GM12878 (cell line): ENCODE measurements at regions not wholly inside any gene's neighbourhood (a gene's known extent, or its start where the extent isn't known, plus 50 kb on each side); places are given as distances from the start of the nearest gene placed in this dataset.

Source experiments
- ATAC-seq: fragments of 200-7000 bp; cut with Tn5 transposase; 3 replicates; pipeline ENCODE4 v1.9.1; 2020; ENCODE audit warnings: mild to moderate bottlenecking, moderate library complexity
- BruUV-seq: library from RNA; stranded (reverse); fragments of 400-500 nt; replicated peaks from 2 replicates; lab custom pipeline; 2021; lab: Mats Ljungman, UMichigan
- CTCF ChIA-PET: fragments of 300-600 bp; sonication (Branson Sonifier 250); formaldehyde crosslinking; extraction: SDS; loops from one replicate; lab custom pipeline; 2021; ENCODE audit warnings: inconsistent platforms; lab: Yijun Ruan, JAX
- POLR2A ChIA-PET: fragments of 350-600 bp; formaldehyde crosslinking; extraction: SDS; loops from one replicate; lab custom pipeline; 2021; ENCODE audit warnings: inconsistent platforms; lab: Charles Lee
- RAD21 ChIA-PET: fragments of 300-600 bp; sonication (Branson Sonifier 250); formaldehyde crosslinking; loops from one replicate; lab custom pipeline; 2023; ENCODE audit warnings: antibody characterized with exemption; ENCODE audit not compliant: unreplicated experiment; lab: Charles Lee
- SMC1A ChIA-PET: fragments of 300-600 bp; sonication (Branson Sonifier 250); formaldehyde crosslinking; loops from one replicate; lab custom pipeline; 2023; ENCODE audit not compliant: unreplicated experiment, uncharacterized antibody; lab: Charles Lee
- DNase-seq: peaks from one replicate; pipeline ENCODE4 v3.0.0-alpha.2; 2011; ENCODE audit warnings: low read depth, low spot score
- FAIRE-seq: peaks from 3 replicates; lab custom pipeline; 2011; peaks lifted over from hg19 to GRCh38; lab: Jason Lieb, UNC
- H2AFZ ChIP-seq: 2 replicates; pipeline ENCODE4 v1.6.0; 2011; ENCODE audit warnings: low read depth, low read length, control low read depth; ENCODE audit not compliant: control insufficient read depth
- H3K27ac ChIP-seq: 2 replicates; pipeline ENCODE4 v1.5.1; 2011; ENCODE audit warnings: control low read depth; ENCODE audit not compliant: control insufficient read depth, insufficient read depth
- H3K27me3 ChIP-seq, 2 experiments: replicated peaks in 1 of 2; 2 replicates each; pipeline versions ENCODE4 v1.6.0 to v1.6.1; 2011; ENCODE audit warnings: low read length in 1 of 2; ENCODE audit not compliant: control insufficient read depth in 2 of 2, insufficient read depth in 2 of 2
- H3K36me3 ChIP-seq, 2 experiments: 2 replicates each; pipeline ENCODE4 v1.5.1; 2011; ENCODE audit warnings: low read length in 1 of 2; ENCODE audit not compliant: control insufficient read depth in 2 of 2, insufficient read depth in 2 of 2
- H3K4me1 ChIP-seq: 2 replicates; pipeline ENCODE4 v1.6.1; 2011; ENCODE audit warnings: mild to moderate bottlenecking, low read length, moderate library complexity, mixed read lengths; ENCODE audit not compliant: control insufficient read depth, insufficient read depth
- H3K4me2 ChIP-seq: 2 replicates; pipeline ENCODE4 v1.6.0; 2011; ENCODE audit warnings: control low read depth; ENCODE audit not compliant: control insufficient read depth, insufficient read depth
- H3K4me3 ChIP-seq: fragments of 200-600 bp; sonication (generic); 2 replicates; pipeline ENCODE4 v1.5.1; 2016
- H3K79me2 ChIP-seq: 2 replicates; pipeline ENCODE4 v1.6.0; 2011; ENCODE audit warnings: low read length; ENCODE audit not compliant: control insufficient read depth, insufficient read depth
- H3K9ac ChIP-seq: 2 replicates; pipeline ENCODE4 v1.8.0; 2011; ENCODE audit warnings: low read length, control low read depth, mixed read lengths; ENCODE audit not compliant: control insufficient read depth, insufficient read depth
- H3K9me3 ChIP-seq: replicated peaks from 3 replicates; pipeline ENCODE4 v1.5.1; 2011; ENCODE audit warnings: mild to moderate bottlenecking, low read length; ENCODE audit not compliant: control insufficient read depth, insufficient read depth
- H4K20me1 ChIP-seq: 2 replicates; pipeline ENCODE4 v1.6.0; 2011; ENCODE audit not compliant: control insufficient read depth, insufficient read depth
- BRCA1 ChIP-seq: IDR thresholded peaks from 2 replicates; pipeline ENCODE4 v1.6.1; 2011; ENCODE audit warnings: low read depth, low read length, improper control_type of control experiment
- FOXK2 ChIP-seq: fragments of 450-650 bp; IDR thresholded peaks from 2 replicates; pipeline ENCODE4 v1.6.1; 2017; ENCODE audit warnings: mild to moderate bottlenecking, moderate library complexity
- HDAC2 ChIP-seq: fragments of 200-600 bp; sonication (generic); IDR thresholded peaks from 2 replicates; pipeline ENCODE4 v1.6.1; 2017
- NFXL1 ChIP-seq: fragments of 450-650 bp; IDR thresholded peaks from 2 replicates; pipeline ENCODE4 v1.6.1; 2017; ENCODE audit warnings: antibody characterized with exemption, mild to moderate bottlenecking, borderline replicate concordance
- NFYB ChIP-seq: IDR thresholded peaks from 2 replicates; pipeline ENCODE4 v1.6.1; 2011; ENCODE audit warnings: low read depth, mild to moderate bottlenecking, low read length, improper control_type of control experiment, moderate library complexity; ENCODE audit not compliant: insufficient read depth
- RAD21 ChIP-seq: IDR thresholded peaks from 2 replicates; pipeline ENCODE4 v1.6.1; 2011; ENCODE audit warnings: mild to moderate bottlenecking, low read depth, low read length, moderate library complexity; ENCODE audit not compliant: insufficient read depth
- SIN3A ChIP-seq: IDR thresholded peaks from 2 replicates; pipeline ENCODE4 v1.6.1; 2012; ENCODE audit warnings: low read depth, low read length, improper control_type of control experiment
- SREBF1 ChIP-seq: IDR thresholded peaks from 2 replicates; pipeline ENCODE4 v1.6.1; 2012; ENCODE audit warnings: mild to moderate bottlenecking, low read length
- SUPT20H ChIP-seq: IDR thresholded peaks from 2 replicates; pipeline ENCODE4 v1.6.1; 2011; ENCODE audit warnings: low read depth, mild to moderate bottlenecking, low read length, moderate library complexity, borderline replicate concordance; ENCODE audit not compliant: control insufficient read depth
- ZNF217 ChIP-seq: fragments of 450-650 bp; IDR thresholded peaks from 2 replicates; pipeline ENCODE4 v1.6.1; 2017; ENCODE audit warnings: antibody characterized with exemption, mild to moderate bottlenecking
- WGBS: methylation state at CpG from one replicate; pipeline ENCODE4 v1.1.6; 2016; ENCODE audit warnings: low lambda C conversion rate; ENCODE audit not compliant: insufficient replicate concordance, insufficient coverage; ENCODE audit errors: missing lambda C conversion rate; 5-methylcytosine and 5-hydroxymethylcytosine counted together
- in situ Hi-C: fragments of 300-500 bp; cut with MboI; formaldehyde crosslinking; loops from 9 replicates; pipeline ENCODE4 v1.14.3; 2018; ENCODE audit warnings: mixed read lengths
- intact Hi-C: fragments of 100-400 bp; cut with micrococcal nuclease; formaldehyde crosslinking; loops from one replicate; pipeline ENCODE4 v1.14.2; 2022; ENCODE audit not compliant: unreplicated experiment
- TF ChIP-seq, protein P1 (sequence below): fragments of 450-650 bp; IDR thresholded peaks from 2 replicates; pipeline ENCODE4 v1.6.1; 2016; ENCODE audit warnings: mild to moderate bottlenecking
- TF ChIP-seq, protein P2 (sequence below): fragments of 150-350 bp; IDR thresholded peaks from 2 replicates; pipeline ENCODE4 v1.6.1; 2014; ENCODE audit warnings: mild to moderate bottlenecking, low read depth, low read length

DNA sequence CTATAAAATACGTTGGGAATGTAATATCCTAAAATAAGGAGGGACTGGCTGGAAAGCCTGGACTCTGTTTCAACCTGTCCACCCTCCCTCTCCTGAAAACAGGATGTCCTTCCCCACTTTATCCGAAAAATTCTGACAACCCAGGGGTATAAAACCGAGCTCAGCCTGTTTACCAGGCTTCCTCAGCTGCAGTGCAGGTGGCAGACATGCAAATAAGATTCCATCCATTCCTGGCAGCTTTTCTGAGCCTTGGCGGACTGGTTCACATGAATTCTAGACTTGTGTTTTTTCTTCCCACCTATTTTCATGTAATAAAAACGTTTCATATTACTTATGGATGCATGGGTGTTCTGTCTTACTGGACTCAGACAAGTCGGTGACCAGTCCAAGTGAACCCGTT is 479.3 kb downstream of the KCNJ18 start:
- in situ Hi-C loops (loop anchor here (10.0 kb wide), 1 partner anchor 877 kb away; no protein-coding TSS in a partner anchor), intact Hi-C loops (no loop called here)
- no peak overlapping the region for H3K27ac ChIP-seq
- POLR2A ChIA-PET = no interaction called here
- CTCF ChIA-PET = no interaction called here
- TF ChIP-seq SIN3A (no peak), BRCA1 (no peak), HDAC2 (no peak), SREBF1 (no peak), SUPT20H (no peak), NFYB (no peak), FOXK2 (no peak), NFXL1 (no peak), RAD21 (no peak), ZNF217 (no peak)
- TF ChIP-seq, protein P1, sequence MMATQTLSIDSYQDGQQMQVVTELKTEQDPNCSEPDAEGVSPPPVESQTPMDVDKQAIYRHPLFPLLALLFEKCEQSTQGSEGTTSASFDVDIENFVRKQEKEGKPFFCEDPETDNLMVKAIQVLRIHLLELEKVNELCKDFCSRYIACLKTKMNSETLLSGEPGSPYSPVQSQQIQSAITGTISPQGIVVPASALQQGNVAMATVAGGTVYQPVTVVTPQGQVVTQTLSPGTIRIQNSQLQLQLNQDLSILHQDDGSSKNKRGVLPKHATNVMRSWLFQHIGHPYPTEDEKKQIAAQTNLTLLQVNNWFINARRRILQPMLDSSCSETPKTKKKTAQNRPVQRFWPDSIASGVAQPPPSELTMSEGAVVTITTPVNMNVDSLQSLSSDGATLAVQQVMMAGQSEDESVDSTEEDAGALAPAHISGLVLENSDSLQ = no peak
- TF ChIP-seq, protein P2, sequence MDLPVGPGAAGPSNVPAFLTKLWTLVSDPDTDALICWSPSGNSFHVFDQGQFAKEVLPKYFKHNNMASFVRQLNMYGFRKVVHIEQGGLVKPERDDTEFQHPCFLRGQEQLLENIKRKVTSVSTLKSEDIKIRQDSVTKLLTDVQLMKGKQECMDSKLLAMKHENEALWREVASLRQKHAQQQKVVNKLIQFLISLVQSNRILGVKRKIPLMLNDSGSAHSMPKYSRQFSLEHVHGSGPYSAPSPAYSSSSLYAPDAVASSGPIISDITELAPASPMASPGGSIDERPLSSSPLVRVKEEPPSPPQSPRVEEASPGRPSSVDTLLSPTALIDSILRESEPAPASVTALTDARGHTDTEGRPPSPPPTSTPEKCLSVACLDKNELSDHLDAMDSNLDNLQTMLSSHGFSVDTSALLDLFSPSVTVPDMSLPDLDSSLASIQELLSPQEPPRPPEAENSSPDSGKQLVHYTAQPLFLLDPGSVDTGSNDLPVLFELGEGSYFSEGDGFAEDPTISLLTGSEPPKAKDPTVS = no peak
- DNase-seq = no peak
- no peaks in the 10 kb centered on the region for H3K36me3 ChIP-seq
- no TSS peak for BruUV-seq
- H4K20me1 ChIP-seq = no peaks in the 10 kb centered on the region
- SMC1A ChIA-PET = no interaction called here
- H3K4me1 ChIP-seq = no peaks in the 10 kb centered on the region
- RAD21 ChIA-PET = no interaction called here
- no peaks in the 10 kb centered on the region for H3K9me3 ChIP-seq
- no peak overlapping the region for H3K9ac ChIP-seq
- H3K4me2 ChIP-seq = no peak overlapping the region
- no peak overlapping the region for H2AFZ ChIP-seq
- no peak for ATAC-seq
- H3K27me3 ChIP-seq = no peaks in the 10 kb centered on the region
- no peak for FAIRE-seq
- WGBS = 3% methylated on average over 7 of the region's 7 CpGs
- H3K79me2 ChIP-seq = no peaks in the 10 kb centered on the region
- H3K4me3 ChIP-seq = no peak overlapping the region
